IMR-90 (cell line): ENCODE measurements at regions not wholly inside any gene's neighbourhood (a gene's known extent, or its start where the extent isn't known, plus 50 kb on each side); places are given as distances from the start of the nearest gene placed in this dataset.
"Not testable (repeated sequence)": the region's sequence is repeated elsewhere in the genome, so short reads cannot be mapped to it uniquely, and the experiment has no call there.

Experiments
- ATAC-seq: fragments of 200-7000 bp; cut with Tn5 transposase; 2 replicates; pipeline ENCODE4 v1.9.1; 2020; ENCODE audit warnings: low read depth, mild to moderate bottlenecking, moderate library complexity
- BruUV-seq: library from RNA; stranded (reverse); fragments of 400-500 nt; replicated peaks from 2 replicates; lab custom pipeline; 2021; lab: Mats Ljungman, UMichigan
- CTCF ChIA-PET: fragments of 300-600 bp; formaldehyde crosslinking; extraction: SDS; loops from one replicate; lab custom pipeline; 2021; ENCODE audit warnings: antibody characterized with exemption; lab: Yijun Ruan, JAX
- POLR2A ChIA-PET: fragments of 300-600 bp; sonication (Branson Sonifier 250); formaldehyde crosslinking; loops from one replicate; lab custom pipeline; 2022; ENCODE audit warnings: antibody characterized with exemption; ENCODE audit not compliant: unreplicated experiment; lab: Charles Lee
- DNase-seq: peaks from one replicate; pipeline ENCODE4 v3.0.0; 2013
- H2AFZ ChIP-seq: replicated peaks from 2 replicates; pipeline ENCODE3; 2013; ENCODE audit warnings: low read length, mild to moderate bottlenecking; ENCODE audit not compliant: poor library complexity
- H2AK5ac ChIP-seq: 2 replicates; pipeline ENCODE4 v1.6.1; 2013; ENCODE audit warnings: low read depth, low read length, inconsistent platforms
- H2AK9ac ChIP-seq: replicated peaks from 2 replicates; pipeline ENCODE3; 2013; ENCODE audit warnings: mild to moderate bottlenecking, low read depth, low read length, moderate library complexity; ENCODE audit not compliant: poor library complexity
- H2BK120ac ChIP-seq: 2 replicates; pipeline ENCODE4 v1.6.1; 2013; ENCODE audit warnings: low read depth, low read length, inconsistent platforms
- H2BK15ac ChIP-seq: 3 replicates; pipeline ENCODE4 v1.6.1; 2013; ENCODE audit warnings: low read depth, low read length, inconsistent platforms
- H2BK20ac ChIP-seq: 2 replicates; pipeline ENCODE4 v1.6.1; 2013; ENCODE audit warnings: low read depth, mild to moderate bottlenecking, inconsistent platforms, low read length, moderate library complexity
- H2BK5ac ChIP-seq: 2 replicates; pipeline ENCODE4 v1.6.1; 2013; ENCODE audit warnings: mild to moderate bottlenecking, low read depth, low read length, inconsistent platforms; ENCODE audit not compliant: poor library complexity, severe bottlenecking
- H3K14ac ChIP-seq: replicated peaks from 2 replicates; pipeline ENCODE4 v1.6.1; 2013; ENCODE audit warnings: low read depth, low read length, inconsistent platforms
- H3K18ac ChIP-seq: 2 replicates; pipeline ENCODE4 v1.6.1; 2013; ENCODE audit warnings: low read depth, low read length, control low read depth
- H3K23ac ChIP-seq: 2 replicates; pipeline ENCODE4 v1.6.1; 2013; ENCODE audit warnings: low read depth, low read length, inconsistent platforms
- H3K27ac ChIP-seq: 2 replicates; pipeline ENCODE4 v1.5.1; 2013; ENCODE audit warnings: mild to moderate bottlenecking, control low read depth, low read length; ENCODE audit not compliant: insufficient read depth
- H3K27me3 ChIP-seq: 2 replicates; pipeline ENCODE4 v1.6.1; 2013; ENCODE audit warnings: low read length; ENCODE audit not compliant: control insufficient read depth, insufficient read depth
- H3K36me3 ChIP-seq: 2 replicates; pipeline ENCODE4 v1.6.1; 2013; ENCODE audit warnings: low read length, mixed read lengths; ENCODE audit not compliant: control insufficient read depth, insufficient read depth
- H3K4ac ChIP-seq: 2 replicates; pipeline ENCODE4 v1.6.1; 2013; ENCODE audit warnings: low read depth, low read length, inconsistent platforms
- H3K4me1 ChIP-seq: 2 replicates; pipeline ENCODE4 v1.6.1; 2013; ENCODE audit warnings: low read length, mixed read lengths; ENCODE audit not compliant: control insufficient read depth, insufficient read depth
- H3K4me2 ChIP-seq: 2 replicates; pipeline ENCODE4 v1.6.1; 2013; ENCODE audit warnings: low read depth, mild to moderate bottlenecking, control low read depth, low read length, moderate library complexity
- H3K4me3 ChIP-seq: 2 replicates; pipeline ENCODE4 v1.5.1; 2013; ENCODE audit warnings: low read depth, mild to moderate bottlenecking, control low read depth, low read length, moderate library complexity; ENCODE audit not compliant: insufficient read depth
- H3K56ac ChIP-seq: 2 replicates; pipeline ENCODE4 v1.6.1; 2013; ENCODE audit warnings: low read length, inconsistent platforms; ENCODE audit not compliant: insufficient read depth; ENCODE audit errors: extremely low read depth
- H3K79me1 ChIP-seq, 2 experiments: 2 replicates each; pipeline ENCODE4 v1.6.1; 2013; ENCODE audit warnings: low read length in 2 of 2, inconsistent platforms in 1 of 2, low read depth in 1 of 2
- H3K9ac ChIP-seq: 2 replicates; pipeline ENCODE4 v1.6.1; 2013; ENCODE audit warnings: low read depth, low read length, control low read depth
- H3K9me1 ChIP-seq: 2 replicates; pipeline ENCODE4 v1.6.1; 2013; ENCODE audit warnings: low read length, inconsistent platforms; ENCODE audit not compliant: insufficient read depth
- H3K9me3 ChIP-seq: 2 replicates; pipeline ENCODE4 v1.6.1; 2013; ENCODE audit warnings: low read length; ENCODE audit not compliant: control insufficient read depth, insufficient read depth
- H4K20me1 ChIP-seq: 2 replicates; pipeline ENCODE4 v1.6.1; 2013; ENCODE audit warnings: low read length, inconsistent platforms; ENCODE audit not compliant: insufficient read depth
- H4K5ac ChIP-seq: 2 replicates; pipeline ENCODE4 v1.6.1; 2013; ENCODE audit warnings: mild to moderate bottlenecking, low read depth, low read length, control low read depth
- H4K8ac ChIP-seq, 2 experiments: 2 replicates each; pipeline ENCODE4 v1.6.1; 2013; ENCODE audit warnings: low read depth in 2 of 2, low read length in 2 of 2, control low read depth in 1 of 2, inconsistent platforms in 1 of 2
- H4K91ac ChIP-seq: 2 replicates; pipeline ENCODE4 v1.6.1; 2013; ENCODE audit warnings: low read depth, low read length, inconsistent platforms; ENCODE audit not compliant: insufficient read depth
- WGBS, 2 experiments: methylation state at CpG; one replicate each; pipeline versions ENCODE4 v1.1.5 to v1.1.7; 2013; ENCODE audit warnings: missing lambda C conversion rate in 2 of 2; ENCODE audit not compliant: insufficient read length in 1 of 2; ENCODE audit errors: extremely low coverage in 2 of 2; 5-methylcytosine and 5-hydroxymethylcytosine counted together
- dilution Hi-C: fragments of 300-500 bp; cut with HindIII; formaldehyde crosslinking; loops from one replicate; pipeline ENCODE4 v1.14.3; 2018; ENCODE audit warnings: low sequenced_read_pairs; ENCODE audit not compliant: unreplicated experiment
- in situ Hi-C: fragments of 300-500 bp; cut with MboI; formaldehyde crosslinking; loops from 3 replicates; pipeline ENCODE4 v1.14.3; 2019; ENCODE audit warnings: low sequenced_read_pairs, inconsistent platforms, mixed read lengths
- intact Hi-C: fragments of 100-400 bp; cut with micrococcal nuclease; formaldehyde crosslinking; loops from 2 replicates; pipeline ENCODE4 v1.10.0; 2022

DNA sequence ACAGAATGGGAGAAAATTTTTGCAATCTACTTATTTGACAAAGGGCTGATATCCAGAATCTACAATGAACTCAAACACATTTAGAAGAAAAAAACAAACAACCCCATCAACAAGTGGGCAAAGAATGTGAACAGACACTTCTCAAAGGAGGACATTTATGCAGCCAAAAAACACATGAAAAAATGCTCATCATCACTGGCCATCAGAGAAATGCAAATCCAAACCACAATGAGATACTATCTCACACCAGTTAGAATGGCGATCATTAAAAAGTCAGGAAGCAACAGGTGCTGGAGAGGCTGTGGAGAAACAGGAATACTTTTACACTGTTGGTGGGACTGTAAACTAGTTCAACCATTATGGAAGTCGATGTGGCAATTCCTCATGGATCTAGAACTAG, 767.0 kb downstream of the GRXCR1 start:
- H2BK120ac ChIP-seq, POLR2A ChIA-PET, DNase-seq, BruUV-seq, H2AFZ ChIP-seq, H3K9me3 ChIP-seq, H3K23ac ChIP-seq, H3K79me1 ChIP-seq, H2BK20ac ChIP-seq, H3K18ac ChIP-seq, dilution Hi-C loops, H4K5ac ChIP-seq, H2AK9ac ChIP-seq, H3K27me3 ChIP-seq, H3K9me1 ChIP-seq, H3K4me2 ChIP-seq, H3K36me3 ChIP-seq, ATAC-seq, H2BK5ac ChIP-seq, H3K9ac ChIP-seq, intact Hi-C loops, H3K4ac ChIP-seq, H3K4me3 ChIP-seq, H3K56ac ChIP-seq, CTCF ChIA-PET, H2BK15ac ChIP-seq, in situ Hi-C loops, H3K27ac ChIP-seq, H3K4me1 ChIP-seq, H3K14ac ChIP-seq, H4K20me1 ChIP-seq, H4K8ac ChIP-seq, H4K91ac ChIP-seq, H2AK5ac ChIP-seq: not testable (repeated sequence)
- WGBS, 2 experiments, result no CpG with 5 or more reads among the region's 2 CpGs

DNA sequence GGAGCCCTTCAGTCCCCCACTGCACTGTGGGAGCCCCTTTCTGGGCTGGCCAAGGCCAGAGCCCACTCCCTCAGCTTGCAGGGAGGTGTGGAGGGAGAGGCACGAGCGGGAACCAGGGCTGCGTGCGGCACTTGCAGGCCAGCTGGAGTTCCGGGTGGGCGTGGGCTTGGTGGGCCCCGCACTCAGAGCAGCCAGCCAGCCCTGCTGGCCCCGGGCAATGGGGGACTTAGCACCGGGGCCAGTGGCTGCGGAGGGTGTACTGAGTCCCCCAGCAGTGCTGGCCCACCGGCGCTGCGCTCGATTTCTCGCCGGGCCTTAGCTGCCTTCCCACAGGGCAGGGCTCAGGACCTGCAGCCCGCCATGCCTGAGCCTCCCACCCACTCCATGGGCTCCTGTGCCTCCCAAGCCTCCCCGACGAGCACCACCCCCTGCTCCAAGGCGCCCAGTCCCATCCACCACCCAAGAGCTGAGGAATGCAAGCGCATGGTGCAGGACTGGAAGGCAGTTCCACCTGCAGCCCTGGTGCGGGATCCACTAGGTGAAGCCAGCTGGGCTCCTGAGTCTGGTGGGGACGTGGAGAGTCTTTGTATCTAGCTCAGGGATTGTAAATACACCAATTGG, 776.2 kb downstream of the KCTD8 start:
- H4K5ac ChIP-seq, H2BK5ac ChIP-seq, H3K4me1 ChIP-seq, H3K23ac ChIP-seq, H2BK120ac ChIP-seq, H3K79me1 ChIP-seq, POLR2A ChIA-PET, H3K4me2 ChIP-seq, H2AK9ac ChIP-seq, H3K9me1 ChIP-seq, DNase-seq, H2AFZ ChIP-seq, H2AK5ac ChIP-seq, BruUV-seq, H3K4me3 ChIP-seq, H3K27me3 ChIP-seq, H3K4ac ChIP-seq, dilution Hi-C loops, H4K20me1 ChIP-seq, ATAC-seq, in situ Hi-C loops, CTCF ChIA-PET, H4K8ac ChIP-seq, H3K36me3 ChIP-seq, H3K9me3 ChIP-seq, H2BK20ac ChIP-seq, intact Hi-C loops, H3K56ac ChIP-seq, H3K18ac ChIP-seq, H3K27ac ChIP-seq, H2BK15ac ChIP-seq, H4K91ac ChIP-seq, H3K14ac ChIP-seq, H3K9ac ChIP-seq: not testable (repeated sequence)
- no CpG with 5 or more reads among the region's 23 CpGs for WGBS, 2 experiments
